Stomach (tissue), 8 donors: ENCODE measurements at regions not wholly inside any gene's neighbourhood (a gene's known extent, or its start where the extent isn't known, plus 50 kb on each side); places are given as distances from the start of the nearest gene placed in this dataset.
A peak's percentile ranks its signal among the peaks of the same experiment; 100 is the strongest.

Experiments
- DNase-seq, 2 donors: peaks; one replicate each; pipeline versions ENCODE4 v3.0.0 to v3.0.0-alpha.2; 2013 to 2019
- H3K27ac ChIP-seq, 5 donors: fragments of 200-600 bp in 4 of 5; sonication (generic) in 4 of 5; one replicate each; pipeline ENCODE4 v1.5.1; 2013 to 2019; ENCODE audit warnings: mild to moderate bottlenecking in 1 of 5, moderate library complexity in 1 of 5
- H3K27me3 ChIP-seq, 3 donors: fragments of 200-600 bp; sonication (generic); one replicate each; pipeline ENCODE4 v1.5.1; 2017 to 2019; ENCODE audit warnings: mixed run types in 1 of 3
- H3K36me3 ChIP-seq, 4 donors: fragments of 200-600 bp; sonication (generic); 1 replicate in 3 of 4; 2 replicates in 1 of 4; pipeline ENCODE4 v1.5.1; 2016 to 2019
- H3K4me1 ChIP-seq, 4 donors: fragments of 200-600 bp; sonication (generic); one replicate each; pipeline ENCODE4 v1.5.1; 2016 to 2019
- H3K4me3 ChIP-seq, 4 donors: fragments of 200-600 bp; sonication (generic) in 3 of 4; one replicate each; pipeline ENCODE4 v1.5.1; 2016 to 2019; ENCODE audit warnings: mild to moderate bottlenecking in 1 of 4
- H3K9me3 ChIP-seq, 4 donors: fragments of 200-600 bp; sonication (generic); one replicate each; pipeline ENCODE4 v1.5.1; 2016 to 2019
- CTCF ChIP-seq, 7 experiments: fragments of 450-650 bp in 4 of 7; fragments of 200-600 bp in 3 of 7; sonication (generic) in 3 of 7; IDR thresholded peaks; one replicate each; pipeline ENCODE4 v1.5.1; 2016 to 2019; ENCODE audit warnings: antibody characterized with exemption in 7 of 7, control low read depth in 2 of 7, mild to moderate bottlenecking in 1 of 7
- EP300 ChIP-seq: sonication (generic); formaldehyde crosslinking; IDR thresholded peaks from one replicate; pipeline ENCODE4 v1.6.1; 2017; ENCODE audit warnings: antibody characterized with exemption
- POLR2A ChIP-seq, 4 donors: fragments of 450-650 bp; IDR thresholded peaks; one replicate each; pipeline ENCODE4 v1.6.1; 2016; ENCODE audit warnings: antibody characterized with exemption in 4 of 4, control low read depth in 2 of 4, mild to moderate bottlenecking in 1 of 4, moderate library complexity in 1 of 4
- POLR2AphosphoS5 ChIP-seq, 3 donors: sonication (generic); formaldehyde crosslinking; IDR thresholded peaks; one replicate each; pipeline ENCODE4 v1.6.1; 2016; ENCODE audit warnings: antibody characterized with exemption in 3 of 3
- WGBS, 5 donors: extraction: QIAGEN DNeasy Blood & Tissue Kit in 3 of 5; methylation state at CpG; one replicate each; pipeline versions ENCODE4 v1.1.5 to v1.1.7; 2013 to 2018; 5-methylcytosine and 5-hydroxymethylcytosine counted together
- intact Hi-C: fragments of 100-400 bp; cut with DNase I; formaldehyde crosslinking; loops from one replicate; pipeline ENCODE4 v1.15.1; 2023; ENCODE audit warnings: low total_unique reads
- donor health status: healthy with polysubstance abuse.
- donor health status: Bipolar disorder and iron deficiency.
- donor health status: healthy.

GRCh38 chr1:189769448-189769847 is 708.2 kb downstream of the BRINP3 start:
- H3K4me3 ChIP-seq: no peak overlapping the region
- intact Hi-C loops: no loop called here
- H3K27ac ChIP-seq: no peak overlapping the region
- H3K4me1 ChIP-seq: no peaks in the 10 kb centered on the region
- no peaks in the 10 kb centered on the region for H3K36me3 ChIP-seq
- TF ChIP-seq CTCF (IDR thresholded peaks at IDR 0.05) (no peak), POLR2A (IDR thresholded peaks at IDR 0.05) (no peak), EP300 (no peak), POLR2AphosphoS5 (IDR thresholded peaks at IDR 0.05) (no peak)
- no peaks in the 10 kb centered on the region for H3K9me3 ChIP-seq
- H3K27me3 ChIP-seq: no peaks in the 10 kb centered on the region
- no peak for DNase-seq
- WGBS, 5 donors: 19 to 44% (median 27%) methylated on average over 3 of the region's 3 CpGs

GRCh38 chr1:189774721-189775287 is 702.9 kb downstream of the BRINP3 start:
- DNase-seq: no peak
- TF ChIP-seq EP300: no peak
- no peak for TF ChIP-seq CTCF (IDR thresholded peaks at IDR 0.05)
- no peak for TF ChIP-seq POLR2A (IDR thresholded peaks at IDR 0.05)
- TF ChIP-seq POLR2AphosphoS5 (IDR thresholded peaks at IDR 0.05): no peak
- H3K36me3 ChIP-seq: no peaks in the 10 kb centered on the region
- H3K27me3 ChIP-seq: no peaks in the 10 kb centered on the region
- intact Hi-C loops: no loop called here
- H3K4me3 ChIP-seq: no peak overlapping the region
- no peaks in the 10 kb centered on the region for H3K9me3 ChIP-seq
- WGBS, 5 donors: 19 to 31% (median 20%) methylated on average over 2 of the region's 2 CpGs
- H3K27ac ChIP-seq: no peak overlapping the region
- no peaks in the 10 kb centered on the region for H3K4me1 ChIP-seq

- Histone ChIP-seq H3K9me3 (no peaks in the 10 kb centered on the region), H3K4me3 (no peak overlapping the region), H3K27me3 (no peaks in the 10 kb centered on the region), H3K27ac (no peak overlapping the region), H3K4me1 (no peaks in the 10 kb centered on the region), H3K36me3 (no peaks in the 10 kb centered on the region)
- TF ChIP-seq CTCF (IDR thresholded peaks at IDR 0.05): no peak
- TF ChIP-seq EP300: no peak
- no peak for TF ChIP-seq POLR2A (IDR thresholded peaks at IDR 0.05)
- no peak for TF ChIP-seq POLR2AphosphoS5 (IDR thresholded peaks at IDR 0.05)
- intact Hi-C loops: no loop called here
- peak in 1 of 2 donors; percentile 7 for DNase-seq
- 16 to 38% (median 21%) methylated on average over 1 of the region's 1 CpG for WGBS, 5 donors
Observed at GRCh38 chr1:189775343-189775742, 702.3 kb downstream of the BRINP3 start.

- Histone ChIP-seq H3K27me3 (no peaks in the 10 kb centered on the region), H3K36me3 (no peaks in the 10 kb centered on the region), H3K4me1 (no peaks in the 10 kb centered on the region), H3K4me3 (no peak overlapping the region), H3K9me3 (no peaks in the 10 kb centered on the region), H3K27ac (no peak overlapping the region)
- WGBS, 5 donors: 69 to 96% (median 88%) methylated on average over 1 of the region's 1 CpG
- DNase-seq: no peak
- intact Hi-C loops: no loop called here
- TF ChIP-seq CTCF (IDR thresholded peaks at IDR 0.05) (no peak), POLR2A (IDR thresholded peaks at IDR 0.05) (no peak), EP300 (no peak), POLR2AphosphoS5 (IDR thresholded peaks at IDR 0.05) (no peak)
Observed at GRCh38 chr1:189779034-189779433, 698.6 kb downstream of the BRINP3 start.
